Osteocyte (in vitro differentiated cells): ENCODE measurements at regions not wholly inside any gene's neighbourhood (a gene's known extent, or its start where the extent isn't known, plus 50 kb on each side); places are given as distances from the start of the nearest gene placed in this dataset.

ENCODE experiments used
- DNase-seq: peaks from one replicate; pipeline ENCODE4 v3.0.0; 2021; ENCODE audit warnings: mixed read lengths; ENCODE audit not compliant: unreplicated experiment; ENCODE audit errors: extremely low spot score
- H3K27ac Mint-ChIP-seq: one replicate; pipeline ENCODE4 v1.8.0; 2021; ENCODE audit warnings: mild to moderate bottlenecking, mixed read lengths; ENCODE audit not compliant: unreplicated experiment
- H3K27me3 Mint-ChIP-seq: one replicate; pipeline ENCODE4 v1.8.0; 2021; ENCODE audit warnings: mixed read lengths; ENCODE audit not compliant: unreplicated experiment
- H3K36me3 Mint-ChIP-seq: one replicate; pipeline ENCODE4 v1.8.0; 2021; ENCODE audit warnings: mixed read lengths; ENCODE audit not compliant: unreplicated experiment
- H3K4me1 Mint-ChIP-seq: one replicate; pipeline ENCODE4 v1.8.0; 2021; ENCODE audit warnings: mixed read lengths; ENCODE audit not compliant: unreplicated experiment
- H3K4me3 Mint-ChIP-seq: one replicate; pipeline ENCODE4 v1.8.0; 2021; ENCODE audit warnings: mild to moderate bottlenecking, moderate library complexity, mixed read lengths; ENCODE audit not compliant: unreplicated experiment
- H3K9me3 Mint-ChIP-seq: one replicate; pipeline ENCODE4 v1.8.0; 2021; ENCODE audit warnings: mixed read lengths; ENCODE audit not compliant: unreplicated experiment
- TF ChIP-seq, protein P1 (sequence below): fragments of 200-600 bp; sonication (generic); IDR thresholded peaks from 2 replicates; pipeline ENCODE4 v1.5.0; 2021; ENCODE audit warnings: antibody characterized with exemption, mild to moderate bottlenecking, moderate library complexity

DNA sequence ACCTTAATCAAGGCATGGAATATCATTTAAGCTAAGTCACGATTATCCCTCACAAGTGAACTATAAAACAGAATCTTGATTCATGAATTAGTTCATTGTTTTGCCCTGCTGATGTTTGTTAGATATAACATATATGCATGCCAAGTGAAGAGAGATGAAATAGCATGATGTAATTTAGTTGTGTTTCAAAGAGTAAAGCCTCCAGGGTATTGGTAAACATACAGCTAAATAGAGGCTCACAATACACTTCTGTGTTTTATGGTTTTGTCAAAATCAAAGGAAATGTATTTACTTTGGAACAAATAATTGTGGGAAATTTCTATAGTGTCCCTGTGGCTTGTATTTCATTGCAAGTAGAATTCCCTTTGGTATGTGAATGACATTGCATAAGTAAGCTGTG lies 69.0 kb upstream of the LEF1 start:
- TF ChIP-seq, protein P1, sequence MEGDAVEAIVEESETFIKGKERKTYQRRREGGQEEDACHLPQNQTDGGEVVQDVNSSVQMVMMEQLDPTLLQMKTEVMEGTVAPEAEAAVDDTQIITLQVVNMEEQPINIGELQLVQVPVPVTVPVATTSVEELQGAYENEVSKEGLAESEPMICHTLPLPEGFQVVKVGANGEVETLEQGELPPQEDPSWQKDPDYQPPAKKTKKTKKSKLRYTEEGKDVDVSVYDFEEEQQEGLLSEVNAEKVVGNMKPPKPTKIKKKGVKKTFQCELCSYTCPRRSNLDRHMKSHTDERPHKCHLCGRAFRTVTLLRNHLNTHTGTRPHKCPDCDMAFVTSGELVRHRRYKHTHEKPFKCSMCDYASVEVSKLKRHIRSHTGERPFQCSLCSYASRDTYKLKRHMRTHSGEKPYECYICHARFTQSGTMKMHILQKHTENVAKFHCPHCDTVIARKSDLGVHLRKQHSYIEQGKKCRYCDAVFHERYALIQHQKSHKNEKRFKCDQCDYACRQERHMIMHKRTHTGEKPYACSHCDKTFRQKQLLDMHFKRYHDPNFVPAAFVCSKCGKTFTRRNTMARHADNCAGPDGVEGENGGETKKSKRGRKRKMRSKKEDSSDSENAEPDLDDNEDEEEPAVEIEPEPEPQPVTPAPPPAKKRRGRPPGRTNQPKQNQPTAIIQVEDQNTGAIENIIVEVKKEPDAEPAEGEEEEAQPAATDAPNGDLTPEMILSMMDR = no peak
- peaks cover 13% of the 10 kb centered on the region for H3K9me3 Mint-ChIP-seq
- no peaks in the 10 kb centered on the region for H3K4me1 Mint-ChIP-seq
- H3K36me3 Mint-ChIP-seq = no peaks in the 10 kb centered on the region
- H3K27me3 Mint-ChIP-seq = peaks cover 32% of the 10 kb centered on the region
- DNase-seq = no peak
- no peak overlapping the region for H3K27ac Mint-ChIP-seq
- no peak overlapping the region for H3K4me3 Mint-ChIP-seq

DNA sequence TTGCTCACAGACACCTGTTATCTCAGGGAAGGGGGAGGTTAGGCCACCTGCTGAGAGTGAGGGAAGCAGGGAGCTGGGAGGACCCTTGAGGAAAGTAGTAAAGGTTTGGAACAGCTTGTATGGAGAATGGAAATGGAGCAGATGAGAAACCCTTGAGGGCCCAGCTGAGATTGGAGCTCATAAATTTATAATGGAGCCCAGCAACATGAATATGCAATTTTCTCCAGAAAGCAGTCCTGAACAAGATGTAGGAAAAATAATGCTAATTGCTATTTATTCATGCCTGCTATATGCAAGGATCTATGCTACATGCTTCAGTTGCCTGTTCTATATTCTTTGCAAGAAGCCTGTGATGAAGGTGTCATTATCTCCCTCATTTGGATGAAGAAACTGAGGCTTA lies 67.5 kb upstream of the LEF1 start:
- H3K36me3 Mint-ChIP-seq = no peaks in the 10 kb centered on the region
- no peak overlapping the region for H3K4me3 Mint-ChIP-seq
- no peak for DNase-seq
- no peak overlapping the region for H3K27ac Mint-ChIP-seq
- H3K4me1 Mint-ChIP-seq = no peaks in the 10 kb centered on the region
- peaks cover 25% of the 10 kb centered on the region for H3K9me3 Mint-ChIP-seq
- TF ChIP-seq, protein P1 = no peak
- H3K27me3 Mint-ChIP-seq = peaks cover 42% of the 10 kb centered on the region

DNA sequence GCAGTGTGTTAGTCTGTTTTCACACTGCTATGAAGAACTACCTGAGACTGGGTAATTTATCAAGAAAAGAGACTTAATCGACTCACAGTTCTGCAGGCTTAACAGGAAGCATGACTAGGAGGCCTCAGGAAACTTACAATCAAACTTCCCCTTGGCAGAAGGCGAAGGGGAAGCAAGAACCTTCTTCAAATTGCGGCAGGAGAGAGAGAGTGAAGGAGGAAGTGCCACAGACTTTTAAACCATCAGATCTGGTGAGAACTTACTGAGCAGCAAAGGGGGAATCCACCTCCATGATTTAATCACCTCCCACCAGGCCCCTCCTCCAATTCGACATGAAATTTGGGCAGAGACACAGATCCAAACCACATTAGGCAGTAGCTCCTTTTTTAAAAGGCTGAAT lies 59.2 kb upstream of the LEF1 start:
- H3K9me3 Mint-ChIP-seq = peaks cover 19% of the 10 kb centered on the region
- no peak for DNase-seq
- H3K36me3 Mint-ChIP-seq = no peaks in the 10 kb centered on the region
- peaks cover 26% of the 10 kb centered on the region for H3K27me3 Mint-ChIP-seq
- H3K4me3 Mint-ChIP-seq = no peak overlapping the region
- H3K27ac Mint-ChIP-seq = no peak overlapping the region
- H3K4me1 Mint-ChIP-seq = no peaks in the 10 kb centered on the region
- TF ChIP-seq, protein P1 = no peak

DNA sequence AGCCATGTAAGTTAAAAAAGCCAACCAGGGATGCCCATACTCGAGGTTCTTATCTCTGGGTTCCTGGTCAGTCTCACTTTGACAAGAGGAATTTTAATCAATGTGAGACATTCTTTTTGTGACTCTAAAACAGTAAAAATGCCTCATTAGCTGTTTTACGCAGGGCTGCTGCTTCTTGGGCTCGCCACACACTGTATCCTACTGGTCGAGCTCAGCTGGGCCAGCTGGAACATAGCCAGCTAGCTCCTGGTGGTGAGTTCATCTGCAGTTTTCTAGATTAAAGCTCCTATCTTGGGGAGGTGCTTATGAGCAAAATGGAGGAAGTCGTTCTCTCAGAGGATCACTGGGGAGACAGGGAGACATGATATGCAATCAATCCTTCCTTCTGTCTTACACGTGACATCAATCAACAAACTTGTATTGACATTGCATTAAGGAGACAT lies 55.9 kb upstream of the LEF1 start:
- peaks cover 12% of the 10 kb centered on the region for H3K27me3 Mint-ChIP-seq
- no peaks in the 10 kb centered on the region for H3K4me1 Mint-ChIP-seq
- H3K4me3 Mint-ChIP-seq = no peak overlapping the region
- peaks cover 6% of the 10 kb centered on the region for H3K9me3 Mint-ChIP-seq
- TF ChIP-seq, protein P1 = no peak
- H3K27ac Mint-ChIP-seq = no peak overlapping the region
- no peaks in the 10 kb centered on the region for H3K36me3 Mint-ChIP-seq
- DNase-seq = no peak

DNA sequence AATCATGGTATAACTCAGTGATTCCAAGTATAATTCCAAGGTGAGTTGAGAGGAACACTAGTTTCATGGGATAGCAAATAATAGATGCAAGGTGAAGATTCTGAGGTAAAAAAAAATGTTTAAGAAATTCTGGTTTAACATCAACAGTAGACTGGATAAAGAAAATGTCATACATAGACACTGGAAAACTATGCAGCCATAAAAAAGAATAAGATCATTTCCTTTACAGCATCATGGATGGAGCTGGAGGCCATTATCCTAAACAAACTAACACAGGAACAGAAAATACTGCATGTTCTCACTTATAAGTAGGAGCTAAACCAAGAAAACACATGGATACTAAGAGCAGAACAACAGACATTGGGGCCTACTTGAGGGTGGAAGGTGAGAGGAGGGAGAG lies 54.6 kb upstream of the LEF1 start:
- peaks cover 6% of the 10 kb centered on the region for H3K9me3 Mint-ChIP-seq
- H3K4me1 Mint-ChIP-seq = no peaks in the 10 kb centered on the region
- H3K27me3 Mint-ChIP-seq = peaks cover 6% of the 10 kb centered on the region
- no peak overlapping the region for H3K4me3 Mint-ChIP-seq
- H3K36me3 Mint-ChIP-seq = no peaks in the 10 kb centered on the region
- TF ChIP-seq, protein P1 = no peak
- H3K27ac Mint-ChIP-seq = no peak overlapping the region
- DNase-seq = no peak
